ENCODE measurements at regions not wholly inside any gene's neighbourhood (a gene's known extent, or its start where the extent isn't known, plus 50 kb on each side); places are given as distances from the start of the nearest gene placed in this dataset.

- TF ChIP-seq CTCF (conservative IDR thresholded peaks at IDR 0.05) = no peak
- TF ChIP-seq EZH2 (IDR thresholded peaks at IDR 0.05; ENCODE audit: low read depth) = no peak
Observed at GRCh38 chr7:49389871-49390479, 383.5 kb upstream of the VWC2 start.

Measured in PC-9 (cell line).